ENCODE measurements at regions not wholly inside any gene's neighbourhood (a gene's known extent, or its start where the extent isn't known, plus 50 kb on each side); places are given as distances from the start of the nearest gene placed in this dataset.

GRCh38 chr2:234679741-234680687 lies 183.1 kb upstream of the ARL4C start:
- DNase-seq (ENCODE audit: low read depth in 2 of 3, low spot score in 2 of 3), result no peak

DNA sequence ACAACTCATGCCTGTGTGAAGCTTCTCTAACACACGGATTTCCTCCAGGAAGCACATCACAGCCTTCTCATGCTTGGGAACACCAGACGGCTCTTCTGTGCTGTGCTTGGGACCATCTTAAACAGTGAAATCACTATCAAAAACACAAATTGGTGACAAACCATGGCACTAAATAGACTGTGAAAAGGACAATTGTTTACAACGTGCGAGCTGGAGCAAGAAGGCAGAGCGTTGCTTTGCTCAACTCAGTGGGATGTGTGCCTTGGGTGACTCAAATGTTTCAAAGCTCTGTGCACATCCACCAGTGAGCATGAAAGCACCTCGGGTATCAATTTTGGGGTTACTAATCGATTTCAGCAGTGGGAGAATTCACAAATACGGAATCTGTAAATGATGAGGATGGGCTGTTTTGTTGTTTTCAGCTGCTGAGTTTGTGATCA lies 182.4 kb upstream of the ARL4C start:
- DNase-seq (ENCODE audit: low read depth in 2 of 3, low spot score in 2 of 3), result no peak

GRCh38 chr2:234678711-234679110 lies 181.8 kb upstream of the ARL4C start:
- no peak for DNase-seq (ENCODE audit: low read depth in 2 of 3, low spot score in 2 of 3)

DNA sequence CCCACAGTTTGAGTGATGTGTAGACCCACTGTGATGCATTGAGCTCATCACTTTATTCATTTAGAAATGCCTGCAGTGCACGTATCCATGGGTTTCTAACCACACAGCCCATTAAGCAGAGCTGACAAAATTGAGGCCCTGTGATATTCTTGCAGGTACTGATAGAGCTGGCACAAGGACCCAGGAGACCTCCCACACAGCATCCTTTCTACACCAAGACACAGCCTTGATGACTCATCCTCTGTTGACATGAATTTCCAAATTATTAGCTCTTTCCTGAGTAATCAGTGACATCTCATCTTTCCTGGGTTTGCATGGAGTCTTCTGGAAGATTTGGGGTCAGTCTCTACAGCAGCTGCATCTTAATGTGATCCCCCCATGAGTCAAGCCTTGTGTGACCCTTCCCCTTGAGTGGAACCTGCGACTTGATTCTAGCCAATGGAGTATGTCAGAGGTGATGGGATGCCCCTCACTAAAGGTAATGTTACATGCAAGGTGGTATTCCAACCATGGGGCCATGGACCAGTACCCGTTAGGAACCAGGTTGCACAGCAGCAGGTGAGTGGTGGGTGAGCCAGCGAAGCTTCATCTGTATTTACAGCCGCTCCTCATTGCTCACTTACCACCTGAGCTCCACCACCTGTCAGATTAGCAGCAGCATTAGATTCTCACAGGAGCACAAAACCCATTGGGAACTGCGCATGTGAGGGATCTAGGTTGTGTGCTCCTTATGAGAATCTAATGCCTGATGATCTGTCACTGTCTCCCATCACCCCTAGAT lies 181.1 kb upstream of the ARL4C start:
- DNase-seq (ENCODE audit: low read depth in 2 of 3, low spot score in 2 of 3), result no peak

DNA sequence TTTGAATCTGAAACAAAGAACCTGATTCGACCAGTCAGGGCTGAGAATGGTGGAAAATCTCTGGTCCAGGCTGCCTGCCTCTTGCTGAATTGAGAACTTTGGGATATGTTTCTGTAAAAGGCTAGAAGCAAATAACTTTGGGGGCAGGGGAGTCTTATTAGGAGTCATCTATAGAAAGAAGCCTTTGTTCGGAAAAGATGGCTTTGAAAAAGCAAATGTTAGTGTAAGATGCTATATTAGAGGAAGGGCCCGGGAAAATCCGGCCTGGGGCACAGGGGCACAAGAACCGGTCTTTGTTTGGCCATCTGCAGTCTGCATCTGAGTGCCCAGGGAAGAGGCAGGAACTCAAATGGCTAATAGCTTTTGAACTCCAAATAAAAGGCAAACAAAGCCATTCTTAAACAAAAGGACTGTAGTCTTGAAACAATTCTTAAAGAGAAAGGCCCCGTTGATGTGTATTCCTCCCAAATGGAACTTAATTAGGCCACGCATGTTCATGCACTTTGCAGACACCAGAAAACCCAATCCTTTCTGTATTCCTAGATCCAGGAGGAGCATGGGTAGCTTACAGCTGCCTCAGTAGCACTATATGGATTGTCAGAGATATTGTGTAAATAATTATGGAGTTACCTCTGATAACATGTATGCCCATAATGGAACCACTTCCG lies 180.0 kb upstream of the ARL4C start:
- no peak for DNase-seq (ENCODE audit: low read depth in 2 of 3, low spot score in 2 of 3)

GRCh38 chr2:234676109-234676782 lies 179.4 kb upstream of the ARL4C start:
- DNase-seq (ENCODE audit: low read depth in 2 of 3, low spot score in 2 of 3), result no peak

- DNase-seq (ENCODE audit: low read depth in 2 of 3, low spot score in 2 of 3), result no peak
Measured at GRCh38 chr2:234674781-234675201, 177.9 kb upstream of the ARL4C start.

DNA sequence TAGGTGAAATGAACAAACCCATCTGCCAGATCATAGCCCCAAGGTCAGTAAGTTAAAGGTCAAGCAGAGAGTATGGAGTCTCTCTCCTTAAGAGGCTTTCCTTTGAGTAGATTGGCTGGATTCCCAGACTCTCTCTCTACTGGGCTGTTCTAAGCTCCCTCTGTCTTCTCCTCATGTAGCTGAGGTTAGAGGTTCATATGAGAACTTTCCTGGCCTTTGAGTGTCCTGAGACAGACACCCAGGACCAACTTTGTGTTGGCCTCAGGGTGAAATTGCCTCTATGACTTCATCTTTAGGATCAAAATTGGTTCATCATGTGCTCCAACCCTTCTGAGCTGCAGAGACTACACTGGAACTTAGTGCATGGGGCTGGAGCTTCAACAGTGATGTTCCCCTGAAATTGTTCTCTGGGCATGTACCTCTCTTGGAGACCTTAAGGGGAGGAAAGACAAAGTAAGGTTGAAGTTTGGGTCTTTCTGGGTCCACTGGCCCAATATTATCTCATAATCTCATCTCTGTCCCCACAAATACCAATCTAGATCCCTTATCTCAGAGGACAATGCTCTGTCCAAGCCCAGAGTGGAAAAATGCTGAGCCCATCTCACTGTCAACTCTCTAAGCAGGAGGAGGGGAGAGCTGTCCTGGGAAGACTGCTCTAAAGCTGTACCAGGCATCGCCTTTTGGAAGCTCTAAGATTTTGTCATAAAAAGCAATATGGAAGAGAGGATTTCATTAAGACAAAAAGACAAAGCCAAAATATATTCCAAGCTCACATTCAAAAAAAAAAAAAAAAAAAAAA lies 177.3 kb upstream of the ARL4C start:
- DNase-seq (ENCODE audit: low read depth in 2 of 3, low spot score in 2 of 3), result no peak

DNA sequence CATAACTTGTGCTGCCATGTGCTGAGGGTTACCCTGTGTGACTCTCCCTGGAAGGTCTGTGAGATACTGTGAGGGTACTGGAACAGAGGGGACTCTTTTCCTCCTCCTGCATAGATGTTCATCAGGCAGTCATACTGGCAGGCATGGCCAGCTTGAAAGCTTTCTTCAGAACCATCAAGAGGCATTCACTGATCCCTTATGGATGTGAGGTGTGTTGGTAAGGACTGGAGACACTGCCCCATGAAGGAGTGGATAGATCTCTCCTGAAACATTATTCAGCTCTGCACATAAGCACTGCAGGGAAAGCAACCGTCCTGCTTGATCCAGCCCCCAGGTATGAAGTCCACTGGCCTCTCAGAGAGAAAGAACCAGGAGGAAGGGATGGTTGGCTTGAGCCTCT lies 176.6 kb upstream of the ARL4C start:
- no peak for DNase-seq (ENCODE audit: low read depth in 2 of 3, low spot score in 2 of 3)

- DNase-seq (ENCODE audit: low read depth in 2 of 3, low spot score in 2 of 3), result no peak
Measured at GRCh38 chr2:234672498-234673150, 175.7 kb upstream of the ARL4C start.

- no peak for DNase-seq (ENCODE audit: low read depth in 2 of 3, low spot score in 2 of 3)
Measured at GRCh38 chr2:234671716-234672115, 174.8 kb upstream of the ARL4C start.

DNA sequence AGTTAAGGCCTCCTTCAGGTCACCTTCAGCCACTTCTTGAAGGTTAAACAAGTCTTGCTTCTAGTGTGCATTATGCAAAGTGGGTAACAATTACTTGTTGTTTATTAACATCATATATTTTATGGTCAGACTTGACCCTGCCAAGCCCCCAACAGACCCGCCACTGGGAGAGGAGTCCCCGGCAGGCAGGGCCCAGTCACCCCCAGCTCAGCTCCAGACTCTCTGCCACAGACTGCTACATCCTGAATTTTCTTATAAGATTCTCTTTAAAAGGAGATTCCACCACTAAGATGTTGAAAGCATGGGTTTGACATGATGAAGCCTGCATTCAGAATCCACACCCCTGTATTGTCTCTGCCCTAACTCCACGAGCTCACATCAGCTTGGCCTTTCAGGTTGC lies 174.3 kb upstream of the ARL4C start:
- no peak for DNase-seq (ENCODE audit: low read depth in 2 of 3, low spot score in 2 of 3)

DNA sequence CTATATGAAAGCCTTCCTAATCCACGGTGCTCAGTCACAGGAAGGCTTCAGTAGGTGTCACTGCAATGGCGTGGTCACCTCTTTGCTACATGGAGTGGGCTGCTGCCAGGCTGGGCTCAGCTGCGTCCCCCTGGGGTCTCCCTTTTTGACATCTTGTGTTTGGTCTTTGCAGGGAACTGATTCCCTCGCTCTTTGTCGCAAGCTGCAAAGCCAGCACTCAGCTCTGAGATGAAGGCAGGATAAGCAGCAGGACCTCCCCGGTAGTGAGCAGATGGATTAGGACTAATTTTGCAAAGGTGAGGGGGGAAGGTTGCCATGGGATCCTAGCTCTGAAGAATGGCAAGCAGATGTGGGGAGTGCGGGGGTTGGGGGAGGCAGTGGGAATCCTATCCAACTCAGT lies 173.9 kb upstream of the ARL4C start:
- no peak for DNase-seq (ENCODE audit: low read depth in 2 of 3, low spot score in 2 of 3)

DNA sequence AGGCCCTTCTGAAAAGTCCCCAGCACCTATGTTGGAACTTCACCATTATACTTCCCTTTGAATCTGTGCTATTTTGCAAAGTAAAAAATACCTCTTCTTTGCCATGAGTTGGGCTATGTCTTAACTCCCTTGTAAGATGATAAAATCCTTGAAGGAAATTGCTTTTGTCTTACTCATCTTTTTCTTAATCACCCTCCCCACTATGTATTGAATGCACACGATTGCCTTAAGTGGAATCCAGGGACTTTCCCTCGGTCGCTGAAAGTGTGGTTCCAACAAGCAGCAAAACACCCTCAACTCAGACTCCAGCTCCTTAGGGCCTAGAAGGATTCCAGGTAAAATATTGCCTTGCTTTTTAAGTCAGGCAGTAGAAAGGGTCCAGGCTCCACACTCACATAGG lies 173.2 kb upstream of the ARL4C start:
- DNase-seq (ENCODE audit: low read depth in 2 of 3, low spot score in 2 of 3), result no peak

DNA sequence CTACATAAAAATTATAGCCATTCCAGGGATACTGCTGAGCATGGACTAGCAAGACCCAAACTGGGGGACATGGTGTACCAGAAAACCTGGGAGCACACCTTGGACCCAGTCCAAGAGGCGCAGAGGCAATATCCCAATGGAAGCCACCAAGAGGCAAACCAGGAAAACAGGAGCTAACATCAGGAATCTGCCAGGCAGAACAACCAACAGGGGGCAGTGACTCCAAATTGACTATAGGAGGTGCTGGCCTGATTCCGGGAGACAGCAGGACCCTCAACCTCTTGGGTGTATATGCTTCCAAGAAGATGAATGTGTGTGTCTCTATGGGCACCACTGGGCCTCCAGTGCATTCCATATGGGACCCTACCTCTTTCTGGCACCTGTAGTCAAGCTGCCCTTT lies 172.7 kb upstream of the ARL4C start:
- no peak for DNase-seq (ENCODE audit: low read depth in 2 of 3, low spot score in 2 of 3)

GRCh38 chr2:234669001-234669400 lies 172.1 kb upstream of the ARL4C start:
- DNase-seq (ENCODE audit: low read depth in 2 of 3, low spot score in 2 of 3), result no peak

GRCh38 chr2:234666911-234667310 lies 170.0 kb upstream of the ARL4C start:
- DNase-seq (ENCODE audit: low read depth in 2 of 3, low spot score in 2 of 3), result no peak

- DNase-seq (ENCODE audit: low read depth in 2 of 3, low spot score in 2 of 3), result no peak
Measured at GRCh38 chr2:234665304-234665703, 168.4 kb upstream of the ARL4C start.

GRCh38 chr2:234661849-234662248 lies 165.0 kb upstream of the ARL4C start:
- no peak for DNase-seq (ENCODE audit: low read depth in 2 of 3, low spot score in 2 of 3)

- no peak for DNase-seq (ENCODE audit: low read depth in 2 of 3, low spot score in 2 of 3)
Measured at GRCh38 chr2:234661175-234661574, 164.3 kb upstream of the ARL4C start.

Data from activated CD8-positive, alpha-beta memory T cell treated with anti-CD3 and anti-CD28 coated beads for 48 hours (primary cell).